Activated CD8-positive, alpha-beta memory T cell treated with anti-CD3 and anti-CD28 coated beads for 24 hours (primary cell): ENCODE measurements at regions not wholly inside any gene's neighbourhood (a gene's known extent, or its start where the extent isn't known, plus 50 kb on each side); places are given as distances from the start of the nearest gene placed in this dataset.
"Not testable (repeated sequence)": the region's sequence is repeated elsewhere in the genome, so short reads cannot be mapped to it uniquely, and the experiment has no call there.

Source experiments
- DNase-seq: peaks from one replicate; pipeline ENCODE4 v3.0.0-alpha.2; 2020

- not testable (repeated sequence) for DNase-seq
Measured at GRCh38 chr16:60078819-60079218, 1344.7 kb upstream of the GOT2 start.

- DNase-seq: no peak
Measured at GRCh38 chr16:60077861-60078260, 1343.7 kb upstream of the GOT2 start.

GRCh38 chr16:60074378-60074777 is 1340.3 kb upstream of the GOT2 start:
- no peak for DNase-seq

GRCh38 chr16:60073376-60073775 is 1339.3 kb upstream of the GOT2 start:
- DNase-seq: no peak

GRCh38 chr16:60064026-60064425 is 1329.9 kb upstream of the GOT2 start:
- no peak for DNase-seq

GRCh38 chr16:60061396-60061795 is 1327.3 kb upstream of the GOT2 start:
- no peak for DNase-seq

GRCh38 chr16:60060731-60061130 is 1326.6 kb upstream of the GOT2 start:
- no peak for DNase-seq

GRCh38 chr16:60059141-60059540 is 1325.0 kb upstream of the GOT2 start:
- DNase-seq: no peak

GRCh38 chr16:60041671-60042070 is 1307.6 kb upstream of the GOT2 start:
- no peak for DNase-seq

- no peak for DNase-seq
Measured at GRCh38 chr16:60031740-60032139, 1297.6 kb upstream of the GOT2 start.

GRCh38 chr16:60027351-60027750 is 1293.2 kb upstream of the GOT2 start:
- no peak for DNase-seq

GRCh38 chr16:60013076-60013475 is 1279.0 kb upstream of the GOT2 start:
- no peak for DNase-seq

- no peak for DNase-seq
Measured at GRCh38 chr16:60001523-60001922, 1267.4 kb upstream of the GOT2 start.

- DNase-seq: no peak
Measured at GRCh38 chr16:59997706-59998105, 1263.6 kb upstream of the GOT2 start.

- DNase-seq: no peak
Measured at GRCh38 chr16:59993101-59993500, 1259.0 kb upstream of the GOT2 start.

GRCh38 chr16:59991171-59991570 is 1257.1 kb upstream of the GOT2 start:
- DNase-seq: no peak

- DNase-seq: no peak
Measured at GRCh38 chr16:59988591-59988990, 1254.5 kb upstream of the GOT2 start.

GRCh38 chr16:59975953-59976352 is 1241.8 kb upstream of the GOT2 start:
- DNase-seq: no peak

GRCh38 chr16:59973966-59974365 is 1239.8 kb upstream of the GOT2 start:
- DNase-seq: no peak

- DNase-seq: no peak
Measured at GRCh38 chr16:59971264-59971663, 1237.1 kb upstream of the GOT2 start.

GRCh38 chr16:59964232-59964924 is 1230.3 kb upstream of the GOT2 start:
- DNase-seq: no peak

- DNase-seq: no peak
Measured at GRCh38 chr16:59959311-59959710, 1225.2 kb upstream of the GOT2 start.

GRCh38 chr16:59950431-59950830 is 1216.3 kb upstream of the GOT2 start:
- no peak for DNase-seq

- not testable (repeated sequence) for DNase-seq
Measured at GRCh38 chr16:59944041-59944440, 1209.9 kb upstream of the GOT2 start.

- DNase-seq: no peak
Measured at GRCh38 chr16:59941594-59941993, 1207.5 kb upstream of the GOT2 start.
